GM23338 (cell line): ENCODE measurements at regions not wholly inside any gene's neighbourhood (a gene's known extent, or its start where the extent isn't known, plus 50 kb on each side); places are given as distances from the start of the nearest gene placed in this dataset.

Experiments
- CTCF ChIP-seq, 2 experiments: fragments of 200-600 bp in 1 of 2; sonication (generic) in 1 of 2; conservative IDR thresholded peaks; 2 replicates each; pipeline versions ENCODE4 v1.5.1 to v1.6.1; 2016 to 2017; ENCODE audit warnings: antibody characterized with exemption in 2 of 2, low read depth in 2 of 2, mild to moderate bottlenecking in 2 of 2, moderate library complexity in 1 of 2
- EZH2 ChIP-seq: fragments of 200-600 bp; sonication (generic); IDR thresholded peaks from one replicate; pipeline ENCODE4 v1.8.0; 2017; ENCODE audit warnings: antibody characterized with exemption, mild to moderate bottlenecking, low read depth; ENCODE audit not compliant: unreplicated experiment
- EZH2phosphoT487 ChIP-seq: fragments of 200-600 bp; sonication (generic); IDR thresholded peaks from one replicate; pipeline ENCODE4 v1.8.1; 2018; ENCODE audit warnings: antibody characterized with exemption; ENCODE audit not compliant: unreplicated experiment
- JUNB ChIP-seq: IDR thresholded peaks from one replicate; pipeline ENCODE4 v1.6.1; 2016; ENCODE audit warnings: antibody characterized with exemption; ENCODE audit not compliant: unreplicated experiment
- POLR2AphosphoS5 ChIP-seq: IDR thresholded peaks from 2 replicates; pipeline ENCODE4 v1.6.1; 2016; ENCODE audit warnings: antibody characterized with exemption, low read depth
- REST ChIP-seq: IDR thresholded peaks from one replicate; pipeline ENCODE4 v1.6.1; 2018; ENCODE audit warnings: antibody characterized with exemption; ENCODE audit not compliant: unreplicated experiment
- ZNF114 ChIP-seq: fragments of 250-450 bp; sonication (Bioruptor Pico); IDR thresholded peaks from 2 replicates; pipeline ENCODE4 v1.5.0; 2020; ENCODE audit warnings: mild to moderate bottlenecking, moderate library complexity

DNA sequence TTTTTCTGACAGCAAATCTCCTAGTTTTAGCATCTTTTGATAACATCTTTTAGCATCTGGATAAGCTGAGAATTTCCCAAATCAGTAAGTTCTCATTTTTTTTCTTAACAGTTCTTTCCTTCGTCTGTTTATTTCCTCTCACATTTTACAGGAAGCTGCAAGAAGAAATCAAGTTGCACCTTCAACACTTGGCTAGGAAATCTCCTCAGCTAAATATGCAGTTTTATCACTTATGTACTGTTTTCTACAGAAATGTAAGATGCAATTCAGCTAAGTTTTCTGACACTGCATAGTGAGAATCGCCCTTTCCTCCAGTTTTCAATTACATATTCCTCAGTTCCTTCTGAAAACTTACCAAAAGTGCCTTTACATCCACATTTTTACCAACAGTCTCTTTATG is 59.0 kb upstream of the MSX2 start:
- TF ChIP-seq CTCF (conservative IDR thresholded peaks at IDR 0.05; ENCODE audit: low read depth in 2 of 2) (no peak), ZNF114 (CRISPR knock-in tag) (no peak), EZH2phosphoT487 (no peak), JUNB (no peak), EZH2 (no peak), POLR2AphosphoS5 (no peak), REST (no peak)
